ENCODE measurements at regions not wholly inside any gene's neighbourhood (a gene's known extent, or its start where the extent isn't known, plus 50 kb on each side); places are given as distances from the start of the nearest gene placed in this dataset.

DNA sequence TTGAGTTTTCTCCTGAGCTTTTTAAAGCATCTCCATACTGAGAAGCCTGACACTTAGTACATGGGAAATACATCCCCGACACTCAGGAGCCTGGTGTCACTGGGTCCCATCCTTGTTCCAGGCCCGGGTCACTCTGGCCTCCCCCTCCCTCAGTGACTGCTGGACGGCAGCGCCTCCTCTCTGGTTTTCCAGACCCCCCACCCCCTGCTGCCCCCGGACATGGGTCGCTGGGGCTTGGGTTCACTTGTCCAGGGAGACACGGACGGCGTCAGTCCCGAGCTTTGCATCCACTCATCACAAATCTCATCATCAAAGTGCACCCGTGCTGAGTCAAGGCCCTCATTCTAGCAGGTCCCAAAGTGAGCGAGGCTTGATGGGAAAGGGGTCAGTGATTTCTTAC is 243.0 kb downstream of the IRX2 start:
- H3K4me3 ChIP-seq: no peak overlapping the region
- H3K27ac ChIP-seq: no peak overlapping the region
- no peak for DNase-seq
- TF ChIP-seq POLR2A (IDR thresholded peaks at IDR 0.05) (no peak), EP300 (IDR thresholded peaks at IDR 0.05) (no peak)
- TF ChIP-seq, protein P1, sequence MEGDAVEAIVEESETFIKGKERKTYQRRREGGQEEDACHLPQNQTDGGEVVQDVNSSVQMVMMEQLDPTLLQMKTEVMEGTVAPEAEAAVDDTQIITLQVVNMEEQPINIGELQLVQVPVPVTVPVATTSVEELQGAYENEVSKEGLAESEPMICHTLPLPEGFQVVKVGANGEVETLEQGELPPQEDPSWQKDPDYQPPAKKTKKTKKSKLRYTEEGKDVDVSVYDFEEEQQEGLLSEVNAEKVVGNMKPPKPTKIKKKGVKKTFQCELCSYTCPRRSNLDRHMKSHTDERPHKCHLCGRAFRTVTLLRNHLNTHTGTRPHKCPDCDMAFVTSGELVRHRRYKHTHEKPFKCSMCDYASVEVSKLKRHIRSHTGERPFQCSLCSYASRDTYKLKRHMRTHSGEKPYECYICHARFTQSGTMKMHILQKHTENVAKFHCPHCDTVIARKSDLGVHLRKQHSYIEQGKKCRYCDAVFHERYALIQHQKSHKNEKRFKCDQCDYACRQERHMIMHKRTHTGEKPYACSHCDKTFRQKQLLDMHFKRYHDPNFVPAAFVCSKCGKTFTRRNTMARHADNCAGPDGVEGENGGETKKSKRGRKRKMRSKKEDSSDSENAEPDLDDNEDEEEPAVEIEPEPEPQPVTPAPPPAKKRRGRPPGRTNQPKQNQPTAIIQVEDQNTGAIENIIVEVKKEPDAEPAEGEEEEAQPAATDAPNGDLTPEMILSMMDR (IDR thresholded peaks at IDR 0.05): no peak
- no peaks in the 10 kb centered on the region for H3K4me1 ChIP-seq (ENCODE audit: insufficient read depth)
- 71 to 82% (median 76%) methylated on average over 12 of the region's 12 CpGs for WGBS, 3 donors
- intact Hi-C loops (cut with DNase I): no loop called here
- no peaks in the 10 kb centered on the region for H3K27me3 ChIP-seq
- no peaks in the 10 kb centered on the region for H3K9me3 ChIP-seq
- no peaks in the 10 kb centered on the region for H3K36me3 ChIP-seq

DNA sequence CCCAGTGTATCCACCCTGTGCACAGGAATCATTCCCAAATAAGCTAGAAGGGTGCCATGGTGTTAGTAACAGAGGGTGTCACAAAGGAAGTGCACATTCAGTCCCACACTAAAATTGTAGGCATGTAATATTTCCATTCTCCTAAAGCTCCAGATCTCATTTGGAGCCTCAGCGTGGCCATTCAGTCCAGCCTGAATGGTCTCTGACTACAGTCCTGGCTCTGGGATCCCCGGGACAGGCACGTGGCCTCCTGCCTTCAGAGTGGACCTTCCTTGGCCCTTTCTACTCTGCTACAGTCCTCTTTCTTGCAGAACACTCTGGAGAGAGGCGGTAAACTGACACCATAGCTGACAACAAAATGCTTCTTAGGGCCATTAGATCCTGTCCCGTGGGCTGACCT is 243.9 kb downstream of the IRX2 start:
- no peak for DNase-seq
- Histone ChIP-seq H3K4me3 (no peak overlapping the region), H3K27me3 (no peaks in the 10 kb centered on the region), H3K27ac (no peak overlapping the region), H3K36me3 (no peaks in the 10 kb centered on the region), H3K4me1 (ENCODE audit: insufficient read depth) (no peaks in the 10 kb centered on the region), H3K9me3 (no peaks in the 10 kb centered on the region)
- intact Hi-C loops (cut with DNase I): no loop called here
- 59 to 75% (median 66%) methylated on average over 5 of the region's 5 CpGs for WGBS, 3 donors
- TF ChIP-seq, protein P1 (IDR thresholded peaks at IDR 0.05): no peak
- TF ChIP-seq EP300 (IDR thresholded peaks at IDR 0.05) (no peak), POLR2A (IDR thresholded peaks at IDR 0.05) (no peak)

DNA sequence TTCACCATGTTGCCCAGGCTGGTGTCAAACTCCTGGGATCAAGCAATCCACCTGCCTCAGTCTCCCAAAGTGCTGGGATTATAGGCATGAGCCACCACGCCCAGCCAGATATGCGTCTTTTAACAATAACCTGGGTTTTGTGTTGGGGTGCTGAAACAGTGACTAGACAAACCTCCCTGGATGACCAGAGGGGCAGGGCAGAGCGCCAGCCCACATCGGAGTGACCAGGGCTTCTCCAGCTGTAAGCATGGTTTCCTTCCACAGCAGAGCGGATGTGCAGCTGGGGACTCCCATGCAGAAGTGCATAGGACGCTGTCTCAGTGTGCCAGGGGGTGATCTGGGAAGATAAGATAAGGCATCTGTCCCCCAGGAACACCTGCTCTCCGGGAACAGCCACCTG is 244.9 kb downstream of the IRX2 start:
- H3K9me3 ChIP-seq: no peaks in the 10 kb centered on the region
- H3K4me1 ChIP-seq (ENCODE audit: insufficient read depth): no peaks in the 10 kb centered on the region
- H3K27me3 ChIP-seq: no peaks in the 10 kb centered on the region
- 74 to 83% (median 80%) methylated on average over 7 of the region's 7 CpGs for WGBS, 3 donors
- TF ChIP-seq POLR2A (IDR thresholded peaks at IDR 0.05) (no peak), EP300 (IDR thresholded peaks at IDR 0.05) (no peak)
- TF ChIP-seq, protein P1 (IDR thresholded peaks at IDR 0.05): no peak
- no peak overlapping the region for H3K27ac ChIP-seq
- H3K4me3 ChIP-seq: no peak overlapping the region
- DNase-seq: no peak
- intact Hi-C loops (cut with DNase I): no loop called here
- H3K36me3 ChIP-seq: no peaks in the 10 kb centered on the region

DNA sequence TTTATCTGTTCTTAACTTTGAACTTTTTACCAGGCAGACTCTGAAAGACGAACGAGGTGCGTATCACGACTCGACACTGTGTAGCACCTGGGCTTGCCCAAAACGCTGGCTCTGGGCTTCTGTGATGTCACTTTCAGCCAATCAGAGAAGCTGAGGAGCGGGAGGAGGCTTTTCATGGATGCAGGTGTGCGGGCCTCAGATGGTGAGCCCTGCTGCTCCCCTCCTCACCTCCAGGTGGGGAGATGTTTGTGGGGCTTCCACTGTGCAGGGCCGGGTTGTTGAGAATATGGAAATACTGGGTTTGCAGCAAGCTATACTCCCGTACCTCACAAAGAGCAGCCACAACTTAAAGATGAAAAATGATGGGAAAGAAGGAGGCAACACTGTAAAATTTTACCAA is 246.3 kb downstream of the IRX2 start:
- Histone ChIP-seq H3K4me3 (no peak overlapping the region), H3K27me3 (no peaks in the 10 kb centered on the region), H3K9me3 (no peaks in the 10 kb centered on the region), H3K36me3 (no peaks in the 10 kb centered on the region), H3K4me1 (ENCODE audit: insufficient read depth) (no peaks in the 10 kb centered on the region), H3K27ac (no peak overlapping the region)
- intact Hi-C loops (cut with DNase I): no loop called here
- no peak for DNase-seq
- TF ChIP-seq EP300 (IDR thresholded peaks at IDR 0.05) (no peak), POLR2A (IDR thresholded peaks at IDR 0.05) (no peak)
- TF ChIP-seq, protein P1 (IDR thresholded peaks at IDR 0.05): no peak
- WGBS, 3 donors: 69 to 78% (median 73%) methylated on average over 10 of the region's 10 CpGs

All from ovary (tissue), 7 donors.